Activated T-cell treated with anti-CD3 and anti-CD28 coated beads, Interleukin-2, amount 50 U/mL, for 24 hours (primary cell): ENCODE measurements at regions not wholly inside any gene's neighbourhood (a gene's known extent, or its start where the extent isn't known, plus 50 kb on each side); places are given as distances from the start of the nearest gene placed in this dataset.

Source experiments
- DNase-seq: peaks from one replicate; pipeline ENCODE4 v3.0.0-alpha.2; 2020
- H3K27ac Mint-ChIP-seq: 2 replicates; pipeline ENCODE4 v1.8.0; 2020; ENCODE audit warnings: mild to moderate bottlenecking, mixed read lengths
- H3K27me3 Mint-ChIP-seq: 2 replicates; pipeline ENCODE4 v1.8.0; 2020; ENCODE audit warnings: mixed read lengths
- H3K36me3 Mint-ChIP-seq: 2 replicates; pipeline ENCODE4 v1.8.0; 2020; ENCODE audit warnings: low read depth, mixed read lengths
- H3K4me1 Mint-ChIP-seq: 2 replicates; pipeline ENCODE4 v1.8.0; 2020; ENCODE audit warnings: low read depth, mixed read lengths
- H3K4me3 Mint-ChIP-seq: 2 replicates; pipeline ENCODE4 v1.8.0; 2020; ENCODE audit warnings: mild to moderate bottlenecking, moderate library complexity, mixed read lengths
- H3K9me3 Mint-ChIP-seq: 2 replicates; pipeline ENCODE4 v1.8.0; 2020; ENCODE audit warnings: mixed read lengths

GRCh38 chr16:85550422-85550864 lies 62.7 kb upstream of the GSE1 start:
- no peak for DNase-seq
- Mint-ChIP-seq H3K4me1 (peaks cover 23% of the 10 kb centered on the region), H3K9me3 (no peaks in the 10 kb centered on the region), H3K4me3 (no peak overlapping the region), H3K27ac (no peak overlapping the region), H3K36me3 (peaks cover 6% of the 10 kb centered on the region), H3K27me3 (no peaks in the 10 kb centered on the region)

DNA sequence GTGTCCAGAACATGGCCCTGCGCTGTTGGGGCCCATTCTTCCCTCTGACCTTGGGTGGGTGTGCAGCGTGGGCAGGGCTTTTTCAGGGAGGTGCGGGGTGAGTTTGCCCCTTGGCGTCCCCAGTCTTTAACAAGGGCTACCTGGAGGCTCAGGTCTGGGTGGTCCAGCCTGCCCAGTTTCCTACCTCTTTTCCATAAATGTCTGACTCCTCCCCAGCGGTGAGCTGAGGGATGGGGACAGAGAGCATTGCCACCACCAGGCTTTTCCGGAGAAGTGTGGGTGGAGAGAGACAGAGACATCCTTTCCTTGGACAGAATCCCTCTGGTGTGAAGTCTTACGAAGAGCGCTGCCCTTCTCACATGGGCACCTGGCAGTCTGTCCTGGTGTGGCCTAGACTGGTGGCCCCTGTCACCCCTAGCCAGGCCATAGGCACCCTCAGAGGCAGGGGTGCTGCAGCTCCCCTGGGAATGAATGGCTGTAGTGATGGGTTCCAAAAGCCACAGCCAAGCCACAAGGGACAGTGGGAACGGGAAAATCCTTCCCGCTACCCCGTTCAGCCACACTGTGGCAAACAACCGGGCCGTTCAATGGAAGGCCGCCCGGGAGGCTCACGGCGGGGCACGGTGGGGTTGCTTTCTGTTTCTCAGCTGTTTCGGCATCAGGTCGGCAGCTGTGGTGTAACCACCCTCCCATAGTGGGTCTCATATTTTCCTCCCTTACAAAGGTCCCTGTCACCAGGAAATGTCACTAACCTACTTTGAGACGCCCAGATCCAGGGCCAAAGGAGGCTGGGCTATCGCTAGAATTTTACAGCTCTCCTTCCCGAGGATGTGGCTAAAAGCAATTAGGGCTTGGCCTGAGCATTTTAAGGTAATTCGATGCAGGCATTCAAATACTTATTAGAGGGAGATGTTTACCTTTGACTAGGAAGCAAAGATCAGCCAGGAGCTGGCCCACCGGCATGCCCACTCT lies 61.9 kb upstream of the GSE1 start:
- Mint-ChIP-seq H3K9me3 (no peaks in the 10 kb centered on the region), H3K27ac (peak overlapping the region; percentile 73), H3K4me3 (peak overlapping the region; percentile 54), H3K4me1 (peaks cover 28% of the 10 kb centered on the region), H3K36me3 (peaks cover 11% of the 10 kb centered on the region), H3K27me3 (no peaks in the 10 kb centered on the region)
- DNase-seq: no peak

DNA sequence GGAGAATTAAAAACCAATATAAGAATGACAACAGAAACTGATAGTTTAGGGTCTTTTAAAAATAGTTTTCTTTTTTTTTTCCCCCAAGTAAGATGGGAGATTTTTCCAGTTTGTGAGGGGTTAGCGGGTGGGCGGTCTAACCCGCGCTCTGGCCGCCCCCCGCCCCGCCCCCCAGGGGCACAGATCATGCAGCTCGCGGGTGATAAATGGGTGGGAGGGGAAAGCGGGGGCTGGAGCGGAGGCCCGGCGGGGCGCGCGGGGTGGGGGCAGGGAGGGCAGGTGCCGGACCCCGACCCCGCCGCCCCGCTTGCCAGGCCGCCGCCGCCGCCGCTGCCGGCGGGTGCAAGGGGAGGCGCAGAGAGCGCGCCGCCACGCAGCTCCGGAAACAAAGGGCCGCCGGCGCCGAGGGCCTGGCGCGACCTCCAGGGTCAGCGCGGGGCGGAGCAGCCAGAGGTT lies 60.1 kb upstream of the GSE1 start:
- no peaks in the 10 kb centered on the region for H3K9me3 Mint-ChIP-seq
- DNase-seq: no peak
- peak overlapping the region; percentile 72 for H3K27ac Mint-ChIP-seq
- H3K27me3 Mint-ChIP-seq: no peaks in the 10 kb centered on the region
- peaks cover 14% of the 10 kb centered on the region for H3K36me3 Mint-ChIP-seq
- peaks cover 38% of the 10 kb centered on the region for H3K4me1 Mint-ChIP-seq
- H3K4me3 Mint-ChIP-seq: peak overlapping the region; percentile 73

DNA sequence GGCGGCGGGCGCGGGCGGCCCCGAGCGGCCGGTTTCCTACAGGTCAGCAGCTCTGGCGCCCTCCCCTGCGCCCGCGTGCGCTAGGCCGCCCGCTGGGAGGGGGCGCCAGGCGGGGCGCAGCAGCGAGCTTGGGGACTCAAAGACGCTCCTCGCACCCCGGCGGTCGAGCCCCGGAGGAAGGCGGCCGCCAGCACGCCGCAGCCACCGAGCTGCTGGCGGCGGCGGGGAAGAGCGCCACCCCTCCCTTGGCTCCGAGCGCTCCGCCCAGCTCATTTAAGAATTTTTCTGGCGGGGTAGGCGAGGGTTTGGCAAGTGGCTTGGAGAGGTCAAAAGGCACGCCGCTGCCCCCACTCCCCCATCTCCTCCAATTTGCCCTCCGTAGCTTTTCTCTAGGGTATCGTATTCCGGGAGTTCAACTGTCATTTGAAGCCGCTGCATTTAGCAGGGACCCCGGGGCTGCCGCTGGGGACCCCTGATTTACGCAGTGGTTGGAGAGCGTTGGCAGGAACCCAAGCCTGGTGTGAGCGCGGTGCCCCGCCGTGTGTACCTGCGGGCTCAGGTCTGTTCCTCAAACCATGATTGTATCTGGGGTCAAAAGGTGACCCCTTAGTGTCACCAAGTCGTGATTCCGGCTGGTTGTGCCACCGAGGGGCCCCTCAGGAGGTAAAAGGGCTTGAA lies 59.5 kb upstream of the GSE1 start:
- Mint-ChIP-seq H3K9me3 (no peaks in the 10 kb centered on the region), H3K4me3 (peak overlapping the region; percentile 85)

DNA sequence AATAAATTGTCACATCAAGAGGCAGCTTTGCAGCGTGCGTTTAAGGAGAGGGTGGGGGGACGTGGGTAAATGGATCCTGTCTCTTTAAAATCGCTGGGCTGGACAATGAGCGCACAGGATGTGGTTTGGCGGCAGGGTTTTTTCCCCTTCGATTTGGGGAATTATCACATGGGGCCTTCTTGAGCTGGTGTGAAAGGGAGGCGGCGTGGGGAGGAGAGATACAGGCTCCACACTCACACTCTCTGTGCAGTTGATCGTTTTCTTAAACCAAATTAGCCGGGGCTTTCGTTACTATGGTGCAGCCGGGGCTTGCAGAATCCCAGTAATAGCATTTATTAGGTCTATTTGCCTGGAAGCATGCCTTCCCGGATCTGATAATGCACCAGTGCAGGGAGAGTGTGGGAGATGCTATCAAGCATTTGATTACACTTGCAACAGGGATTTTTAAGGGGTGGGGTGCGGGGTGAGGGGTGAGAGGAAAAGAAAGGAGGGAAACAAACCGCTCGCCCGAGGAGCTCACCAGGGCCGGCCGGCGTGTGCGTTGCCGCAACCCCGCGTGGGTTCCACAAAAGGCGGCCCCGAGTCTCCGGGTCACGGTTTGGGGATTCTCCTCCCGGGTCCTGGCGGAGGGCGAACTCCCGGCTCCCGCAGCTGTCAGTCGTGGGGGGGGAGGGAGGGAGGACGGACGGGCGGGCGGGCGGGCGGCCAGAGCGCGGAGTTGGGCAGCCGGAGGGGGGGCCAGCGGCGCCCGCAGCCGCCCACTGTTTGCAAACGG lies 58.8 kb upstream of the GSE1 start:
- peaks cover 51% of the 10 kb centered on the region for H3K4me1 Mint-ChIP-seq
- no peaks in the 10 kb centered on the region for H3K9me3 Mint-ChIP-seq
- DNase-seq: peak; percentile 79
- H3K27me3 Mint-ChIP-seq: no peaks in the 10 kb centered on the region
- peaks cover 14% of the 10 kb centered on the region for H3K36me3 Mint-ChIP-seq
- H3K27ac Mint-ChIP-seq: peak overlapping the region; percentile 94
- peak overlapping the region; percentile 85 for H3K4me3 Mint-ChIP-seq

More for the DNA sequence above, 59.5 kb upstream of the GSE1 start:
- H3K4me1 Mint-ChIP-seq: peaks cover 44% of the 10 kb centered on the region
- no peaks in the 10 kb centered on the region for H3K27me3 Mint-ChIP-seq
- peaks cover 14% of the 10 kb centered on the region for H3K36me3 Mint-ChIP-seq
- H3K27ac Mint-ChIP-seq: peak overlapping the region; percentile 94
- peak; percentile 66 for DNase-seq

- Mint-ChIP-seq H3K27ac (peak overlapping the region; percentile 93), H3K9me3 (no peaks in the 10 kb centered on the region), H3K27me3 (no peaks in the 10 kb centered on the region), H3K4me1 (peaks cover 51% of the 10 kb centered on the region), H3K4me3 (peak overlapping the region; percentile 85), H3K36me3 (peaks cover 14% of the 10 kb centered on the region)
- DNase-seq: peak; percentile 79
Measured at GRCh38 chr16:85554889-85555718, 58.0 kb upstream of the GSE1 start.

DNA sequence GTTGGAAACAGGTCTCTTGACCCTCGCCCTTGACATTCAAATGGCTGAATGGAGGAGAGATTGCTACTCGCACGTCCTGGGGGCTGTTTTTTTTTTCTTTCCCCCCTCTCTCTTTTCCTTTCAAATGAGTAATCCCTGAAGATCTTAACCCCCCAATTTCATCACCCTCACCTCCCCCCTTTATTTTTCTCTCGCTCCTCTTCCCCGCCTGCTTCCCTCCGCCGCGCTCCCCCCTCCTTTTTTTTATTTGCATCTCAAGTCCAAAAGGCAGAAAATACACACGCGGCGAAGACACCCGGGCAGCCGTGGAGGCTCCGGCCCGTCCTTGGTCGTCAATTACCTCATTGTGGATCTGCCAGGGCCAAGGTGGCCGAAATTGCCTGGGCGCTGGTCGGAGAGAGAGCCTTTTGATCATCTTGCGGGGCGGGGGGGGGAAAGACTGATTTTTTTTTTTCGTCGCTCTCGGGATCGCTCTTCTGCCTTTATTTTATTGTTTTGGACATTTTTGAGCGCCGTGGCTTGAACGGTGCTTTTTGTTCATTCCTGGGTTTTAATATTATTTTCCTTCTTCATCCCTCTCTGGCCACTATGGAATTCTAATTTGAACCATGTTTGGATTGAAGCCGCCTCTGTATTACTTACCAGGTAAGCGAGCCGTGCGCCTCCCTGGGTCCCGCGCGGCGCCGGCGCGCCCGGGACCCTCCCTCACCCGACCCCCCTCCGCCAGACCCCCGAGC lies 57.2 kb upstream of the GSE1 start:
- Mint-ChIP-seq H3K36me3 (peaks cover 14% of the 10 kb centered on the region), H3K27ac (peak overlapping the region; percentile 92), H3K27me3 (no peaks in the 10 kb centered on the region), H3K4me1 (peaks cover 53% of the 10 kb centered on the region), H3K4me3 (peak overlapping the region; percentile 85), H3K9me3 (no peaks in the 10 kb centered on the region)
- DNase-seq: no peak

GRCh38 chr16:85556456-85557082 lies 56.6 kb upstream of the GSE1 start:
- DNase-seq: peak; percentile 75
- Mint-ChIP-seq H3K27me3 (no peaks in the 10 kb centered on the region), H3K9me3 (no peaks in the 10 kb centered on the region), H3K4me3 (peak overlapping the region; percentile 85), H3K27ac (peak overlapping the region; percentile 63), H3K36me3 (peaks cover 14% of the 10 kb centered on the region), H3K4me1 (peaks cover 49% of the 10 kb centered on the region)

GRCh38 chr16:85557083-85557970 lies 55.8 kb upstream of the GSE1 start:
- peaks cover 46% of the 10 kb centered on the region for H3K4me1 Mint-ChIP-seq
- peaks cover 14% of the 10 kb centered on the region for H3K36me3 Mint-ChIP-seq
- peak; percentile 70 for DNase-seq

DNA sequence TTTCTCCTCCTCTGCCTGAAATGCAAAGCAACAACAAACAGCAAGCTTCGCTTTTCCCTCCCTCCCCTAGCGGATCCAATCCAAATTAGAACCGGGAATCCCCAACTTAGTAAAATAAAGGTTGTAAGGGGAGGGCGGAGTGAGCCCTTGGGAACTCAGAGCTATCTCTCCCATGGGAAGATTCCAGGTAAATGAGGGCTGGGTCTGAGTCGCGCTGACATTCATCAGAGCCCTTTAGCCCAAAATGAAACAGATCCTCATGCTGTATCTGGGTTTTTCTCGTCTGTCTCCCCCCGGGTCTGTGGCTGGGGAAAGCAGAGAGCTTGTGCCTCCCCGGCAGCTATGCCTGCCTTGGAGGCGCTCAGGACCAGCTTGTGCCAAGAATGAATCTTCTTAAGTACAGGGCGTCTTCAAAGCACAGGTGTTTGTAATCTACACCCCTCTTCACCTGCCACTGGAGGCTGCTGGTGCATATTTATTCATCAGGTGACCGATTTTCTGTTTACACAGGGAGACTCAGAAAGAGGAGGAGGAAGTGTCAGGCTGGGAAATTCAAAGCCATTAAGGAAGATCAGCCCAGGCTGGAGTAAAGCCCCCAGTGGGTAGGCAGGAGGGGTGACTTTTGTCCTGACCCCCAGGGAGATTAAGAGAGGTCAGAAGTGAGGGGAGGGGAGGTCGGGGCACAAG lies 55.0 kb upstream of the GSE1 start:
- Mint-ChIP-seq H3K4me3 (peak overlapping the region; percentile 85), H3K36me3 (peaks cover 14% of the 10 kb centered on the region), H3K27ac (peak overlapping the region; percentile 63), H3K27me3 (no peaks in the 10 kb centered on the region), H3K9me3 (no peaks in the 10 kb centered on the region), H3K4me1 (peaks cover 45% of the 10 kb centered on the region)
- no peak for DNase-seq

More at GRCh38 chr16:85557083-85557970, 55.8 kb upstream of the GSE1 start:
- Mint-ChIP-seq H3K4me3 (peak overlapping the region; percentile 85), H3K27me3 (no peaks in the 10 kb centered on the region), H3K9me3 (no peaks in the 10 kb centered on the region), H3K27ac (peak overlapping the region; percentile 63)

DNA sequence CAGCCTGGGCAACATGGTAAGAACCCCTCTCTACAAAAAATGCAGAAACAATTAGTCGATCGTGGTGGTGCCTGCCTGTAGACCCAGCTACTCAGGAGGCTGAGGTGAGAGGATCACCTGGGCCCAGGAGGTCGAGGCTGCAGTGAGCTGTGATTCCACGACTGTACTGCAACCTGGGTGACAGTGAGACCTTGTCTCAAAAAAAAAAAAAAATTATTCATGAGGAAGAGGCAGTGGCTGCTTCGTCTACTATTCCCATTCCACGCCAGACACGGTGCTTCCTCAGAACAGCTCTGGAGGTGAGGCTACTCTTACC lies 52.2 kb upstream of the GSE1 start:
- H3K4me1 Mint-ChIP-seq: peaks cover 51% of the 10 kb centered on the region
- no peak overlapping the region for H3K27ac Mint-ChIP-seq
- no peak overlapping the region for H3K4me3 Mint-ChIP-seq
- H3K36me3 Mint-ChIP-seq: peaks cover 5% of the 10 kb centered on the region
- DNase-seq: no peak
- no peaks in the 10 kb centered on the region for H3K27me3 Mint-ChIP-seq
- no peaks in the 10 kb centered on the region for H3K9me3 Mint-ChIP-seq
